ENCODE measurements at regions not wholly inside any gene's neighbourhood (a gene's known extent, or its start where the extent isn't known, plus 50 kb on each side); places are given as distances from the start of the nearest gene placed in this dataset.
"Not testable (repeated sequence)": the region's sequence is repeated elsewhere in the genome, so short reads cannot be mapped to it uniquely, and the experiment has no call there.

DNA sequence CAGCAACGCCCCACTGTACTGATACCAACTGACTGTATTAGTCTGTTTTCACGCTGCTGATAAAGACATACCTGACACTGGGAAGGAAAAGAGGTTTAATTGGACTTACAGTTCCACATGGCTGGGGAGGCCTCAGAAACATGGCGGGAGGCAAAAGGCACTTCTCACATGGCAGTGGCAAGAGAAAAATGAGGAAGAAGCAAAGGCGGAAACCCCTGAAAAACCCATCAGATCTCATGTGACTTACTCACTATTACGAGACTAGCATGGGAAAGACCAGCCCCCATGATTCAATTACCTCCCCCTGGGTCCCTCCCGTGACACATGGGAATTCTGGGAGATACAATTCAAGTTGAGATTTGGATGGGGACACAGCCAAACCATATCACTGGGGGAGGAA, 110.0 kb upstream of the LNX1 start:
- not testable (repeated sequence) for H3K9me3 ChIP-seq (replicated peaks); H3K27ac ChIP-seq; H3K36me3 ChIP-seq

DNA sequence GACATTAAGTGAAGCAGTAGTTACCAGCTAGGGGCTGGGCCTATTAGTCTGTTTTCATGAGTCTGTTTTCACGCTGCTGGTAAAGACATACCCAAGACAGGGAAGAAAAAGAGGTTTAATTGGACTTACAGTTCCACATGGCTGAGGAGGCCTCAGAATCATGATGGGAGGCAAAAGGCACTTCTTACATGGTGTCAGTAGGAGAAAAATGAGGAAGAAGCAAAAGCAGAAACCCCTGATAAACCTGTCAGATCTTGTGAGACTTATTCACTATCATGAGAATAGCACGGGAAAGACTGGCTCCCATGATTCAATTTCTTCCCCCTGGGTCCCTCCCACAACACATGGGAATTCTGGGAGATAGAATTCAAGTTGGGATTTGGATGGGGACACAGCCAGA, 108.0 kb upstream of the LNX1 start:
- H3K9me3 ChIP-seq (replicated peaks); H3K36me3 ChIP-seq; H3K27ac ChIP-seq; DNase-seq (ENCODE audit: low read depth in 1 of 2, low spot score in 2 of 2); H3K4me3 ChIP-seq; H3K27me3 ChIP-seq (replicated peaks): not testable (repeated sequence)
- H3K4me1 ChIP-seq (replicated peaks), result peaks cover 21% of the 10 kb centered on the region

More for the DNA sequence above, 110.0 kb upstream of the LNX1 start:
- H3K27me3 ChIP-seq (replicated peaks); DNase-seq (ENCODE audit: low read depth in 1 of 2, low spot score in 2 of 2); H3K4me3 ChIP-seq: not testable (repeated sequence)
- peaks cover 21% of the 10 kb centered on the region for H3K4me1 ChIP-seq (replicated peaks)

- Histone ChIP-seq H3K27me3 (replicated peaks) (no peaks in the 10 kb centered on the region), H3K4me3 (no peak overlapping the region), H3K9me3 (replicated peaks) (no peaks in the 10 kb centered on the region), H3K4me1 (replicated peaks) (peaks cover 17% of the 10 kb centered on the region), H3K36me3 (no peaks in the 10 kb centered on the region), H3K27ac (no peak overlapping the region)
- no peak for DNase-seq (ENCODE audit: low read depth in 1 of 2, low spot score in 2 of 2)
Measured at GRCh38 chr4:53697016-53697685, 105.9 kb upstream of the LNX1 start.

- H3K27me3 ChIP-seq (replicated peaks), result no peaks in the 10 kb centered on the region
- H3K27ac ChIP-seq, result no peak overlapping the region
- H3K36me3 ChIP-seq, result no peaks in the 10 kb centered on the region
- no peak for DNase-seq (ENCODE audit: low read depth in 1 of 2, low spot score in 2 of 2)
- no peak overlapping the region for H3K4me3 ChIP-seq
- H3K9me3 ChIP-seq (replicated peaks), result no peaks in the 10 kb centered on the region
- peaks cover 14% of the 10 kb centered on the region for H3K4me1 ChIP-seq (replicated peaks)
Measured at GRCh38 chr4:53695540-53696463, 104.5 kb upstream of the LNX1 start.

DNA sequence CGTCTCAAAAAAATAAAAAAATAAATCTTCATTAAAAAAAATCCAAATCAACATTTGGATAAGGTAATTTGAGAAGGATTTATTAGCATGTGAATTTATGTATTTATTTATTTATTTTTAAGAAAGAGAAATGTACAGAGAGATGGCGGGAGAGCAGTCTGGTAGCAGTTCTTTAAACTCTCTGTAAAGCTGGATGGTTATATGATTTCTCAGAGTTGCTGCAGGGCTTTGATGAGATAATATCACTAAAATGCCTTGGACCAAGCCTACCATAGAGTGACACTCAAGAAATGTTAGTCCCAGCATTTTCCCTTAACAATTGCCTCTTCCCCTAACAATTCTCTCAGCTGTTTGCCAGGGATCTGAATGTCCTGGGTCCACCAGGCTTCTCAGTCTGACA, 103.4 kb upstream of the LNX1 start:
- peaks cover 14% of the 10 kb centered on the region for H3K4me1 ChIP-seq (replicated peaks)
- H3K27ac ChIP-seq, result no peak overlapping the region
- no peaks in the 10 kb centered on the region for H3K36me3 ChIP-seq
- H3K4me3 ChIP-seq, result no peak overlapping the region
- H3K9me3 ChIP-seq (replicated peaks), result no peaks in the 10 kb centered on the region
- H3K27me3 ChIP-seq (replicated peaks), result no peaks in the 10 kb centered on the region
- DNase-seq (ENCODE audit: low read depth in 1 of 2, low spot score in 2 of 2), result no peak

DNA sequence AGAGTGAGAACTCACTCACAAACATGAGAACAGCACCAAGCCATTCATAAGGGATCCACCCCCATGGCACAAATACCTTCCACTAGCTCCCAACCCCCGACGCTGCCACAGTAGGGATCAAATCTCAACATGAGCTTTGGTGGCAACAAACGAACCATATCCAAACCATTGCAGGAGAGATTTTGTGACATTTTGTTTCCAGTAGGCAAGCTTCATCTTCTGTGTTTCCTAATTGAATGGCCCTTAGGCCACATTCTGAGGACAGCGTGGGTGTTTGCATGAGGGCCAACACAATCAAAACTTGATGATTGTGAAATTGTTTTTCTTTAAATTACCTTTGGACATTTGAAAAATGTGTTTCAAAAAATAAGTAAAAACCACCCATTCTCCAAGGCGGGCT, 102.6 kb upstream of the LNX1 start:
- Histone ChIP-seq H3K4me1 (replicated peaks) (peaks cover 18% of the 10 kb centered on the region), H3K27me3 (replicated peaks) (no peaks in the 10 kb centered on the region), H3K36me3 (no peaks in the 10 kb centered on the region), H3K9me3 (replicated peaks) (no peaks in the 10 kb centered on the region), H3K4me3 (no peak overlapping the region), H3K27ac (no peak overlapping the region)
- no peak for DNase-seq (ENCODE audit: low read depth in 1 of 2, low spot score in 2 of 2)

DNA sequence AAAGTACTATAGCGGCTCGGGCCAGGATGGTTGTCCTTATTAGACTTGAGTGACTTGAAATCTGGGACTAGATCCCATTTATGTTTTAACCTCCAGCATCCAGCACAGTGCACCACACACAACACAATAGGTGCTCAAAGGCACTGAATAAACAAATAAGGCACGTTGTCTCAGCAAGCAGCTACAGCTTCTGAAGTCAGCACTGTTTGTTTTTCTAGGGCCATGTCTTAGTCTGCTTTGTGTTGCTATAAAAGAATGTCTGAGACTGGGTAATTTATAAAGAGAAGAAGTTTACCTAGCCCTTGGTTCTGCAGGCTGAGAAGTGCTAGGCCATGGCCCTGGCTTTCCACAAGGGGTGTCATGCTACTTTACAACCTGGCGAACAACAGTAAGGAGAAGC, 102.1 kb upstream of the LNX1 start:
- H3K27ac ChIP-seq, result no peak overlapping the region
- H3K36me3 ChIP-seq, result no peaks in the 10 kb centered on the region
- H3K4me1 ChIP-seq (replicated peaks), result peaks cover 22% of the 10 kb centered on the region
- no peaks in the 10 kb centered on the region for H3K9me3 ChIP-seq (replicated peaks)
- H3K4me3 ChIP-seq, result no peak overlapping the region
- DNase-seq (ENCODE audit: low read depth in 1 of 2, low spot score in 2 of 2), result peak; percentile 64 to 81
- H3K27me3 ChIP-seq (replicated peaks), result no peaks in the 10 kb centered on the region

- Histone ChIP-seq H3K36me3 (no peaks in the 10 kb centered on the region), H3K27ac (peak overlapping the region; percentile 55), H3K27me3 (replicated peaks) (no peaks in the 10 kb centered on the region), H3K9me3 (replicated peaks) (no peaks in the 10 kb centered on the region), H3K4me1 (replicated peaks) (peaks cover 33% of the 10 kb centered on the region), H3K4me3 (no peak overlapping the region)
- DNase-seq (ENCODE audit: low read depth in 1 of 2, low spot score in 2 of 2), result peak; percentile 94
Measured at GRCh38 chr4:53688186-53688790, 97.0 kb upstream of the LNX1 start.

- Histone ChIP-seq H3K4me3 (no peak overlapping the region), H3K36me3 (no peaks in the 10 kb centered on the region), H3K27ac (no peak overlapping the region), H3K4me1 (replicated peaks) (peaks cover 40% of the 10 kb centered on the region), H3K9me3 (replicated peaks) (no peaks in the 10 kb centered on the region), H3K27me3 (replicated peaks) (no peaks in the 10 kb centered on the region)
- DNase-seq (ENCODE audit: low read depth in 1 of 2, low spot score in 2 of 2), result no peak
Measured at GRCh38 chr4:53686521-53686920, 95.2 kb upstream of the LNX1 start.

DNA sequence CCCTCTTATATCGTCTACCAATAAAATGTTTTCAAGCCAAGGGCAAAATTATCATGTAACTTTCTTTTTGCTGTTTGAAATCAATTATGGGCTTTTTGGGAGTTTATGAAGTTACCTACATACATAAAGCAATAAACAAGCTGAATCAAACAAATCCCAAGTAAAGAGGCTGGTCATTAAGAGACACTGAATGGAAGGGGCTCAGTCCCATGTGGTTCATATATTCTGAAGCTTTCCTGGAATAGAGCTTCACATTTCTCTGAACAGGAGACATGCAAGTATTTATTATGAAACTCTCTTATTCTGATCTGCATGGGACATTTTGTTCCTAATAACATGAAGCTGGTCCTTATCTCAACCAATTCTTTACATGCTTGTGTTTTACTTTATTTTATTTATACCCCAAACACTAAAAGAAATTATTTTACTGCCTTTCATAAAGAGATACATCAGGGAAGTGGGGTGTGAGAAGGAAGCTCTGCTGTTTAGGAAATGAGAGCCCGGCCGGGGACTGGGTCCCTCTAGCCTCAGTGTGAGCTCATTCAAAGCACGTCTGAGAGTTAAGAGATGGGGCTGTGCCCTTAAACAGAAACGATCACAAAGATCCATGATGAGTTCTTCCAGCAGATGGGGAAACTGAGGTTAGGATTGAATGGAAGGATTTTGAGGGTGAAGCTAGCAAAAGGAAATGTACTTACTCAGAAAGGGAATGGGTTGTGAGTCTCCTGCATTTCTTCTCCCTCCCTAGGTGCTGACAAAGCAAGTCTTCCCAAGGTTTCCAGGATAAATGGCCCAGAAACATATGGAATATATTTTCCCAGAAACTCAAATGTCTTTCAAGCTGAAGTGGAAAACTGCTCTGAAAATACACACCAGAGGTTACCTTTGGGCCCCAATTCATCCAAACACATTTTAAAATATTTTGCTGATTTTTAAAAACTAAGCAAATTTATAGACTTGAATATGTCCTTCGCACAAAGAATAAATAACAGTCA, 93.1 kb upstream of the LNX1 start:
- no peaks in the 10 kb centered on the region for H3K9me3 ChIP-seq (replicated peaks)
- no peak for DNase-seq (ENCODE audit: low read depth in 1 of 2, low spot score in 2 of 2)
- H3K4me1 ChIP-seq (replicated peaks), result peaks cover 46% of the 10 kb centered on the region
- H3K36me3 ChIP-seq, result no peaks in the 10 kb centered on the region
- H3K4me3 ChIP-seq, result no peak overlapping the region
- no peaks in the 10 kb centered on the region for H3K27me3 ChIP-seq (replicated peaks)
- H3K27ac ChIP-seq, result no peak overlapping the region

DNA sequence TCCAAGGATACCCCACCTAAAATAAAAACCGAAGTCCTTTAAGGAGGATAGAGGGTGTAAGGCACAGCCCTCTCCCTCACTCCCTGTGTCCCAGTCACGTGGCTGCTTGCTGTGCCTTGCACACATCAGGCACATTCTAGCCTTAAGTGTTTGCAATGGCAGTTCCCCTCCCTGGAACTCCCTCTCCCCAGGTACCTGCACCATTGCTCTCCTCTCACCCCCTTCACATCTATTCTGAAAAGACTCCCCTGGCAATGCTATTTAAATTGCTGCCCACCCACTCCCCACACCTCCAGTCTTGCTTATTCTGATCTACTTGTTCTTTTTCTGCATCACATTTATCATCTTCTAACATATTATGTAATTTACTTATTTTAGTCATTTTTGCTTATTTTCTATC, 91.6 kb upstream of the LNX1 start:
- H3K27me3 ChIP-seq (replicated peaks), result no peaks in the 10 kb centered on the region
- peaks cover 34% of the 10 kb centered on the region for H3K4me1 ChIP-seq (replicated peaks)
- no peak overlapping the region for H3K27ac ChIP-seq

GRCh38 chr4:53682196-53682595, 90.9 kb upstream of the LNX1 start:
- no peak overlapping the region for H3K27ac ChIP-seq
- H3K27me3 ChIP-seq (replicated peaks), result no peaks in the 10 kb centered on the region
- no peaks in the 10 kb centered on the region for H3K9me3 ChIP-seq (replicated peaks)
- no peak overlapping the region for H3K4me3 ChIP-seq
- H3K4me1 ChIP-seq (replicated peaks), result peaks cover 27% of the 10 kb centered on the region
- H3K36me3 ChIP-seq, result no peaks in the 10 kb centered on the region
- peak in 1 of 2 experiments; percentile 26 for DNase-seq (ENCODE audit: low read depth in 1 of 2, low spot score in 2 of 2)

More for the DNA sequence above, 91.6 kb upstream of the LNX1 start:
- Histone ChIP-seq H3K9me3 (replicated peaks) (no peaks in the 10 kb centered on the region), H3K36me3 (no peaks in the 10 kb centered on the region), H3K4me3 (no peak overlapping the region)
- no peak for DNase-seq (ENCODE audit: low read depth in 1 of 2, low spot score in 2 of 2)

GRCh38 chr4:53680598-53680997, 89.3 kb upstream of the LNX1 start:
- Histone ChIP-seq H3K36me3 (no peaks in the 10 kb centered on the region), H3K27me3 (replicated peaks) (no peaks in the 10 kb centered on the region), H3K4me1 (replicated peaks) (peaks cover 17% of the 10 kb centered on the region), H3K9me3 (replicated peaks) (no peaks in the 10 kb centered on the region), H3K4me3 (no peak overlapping the region), H3K27ac (no peak overlapping the region)
- no peak for DNase-seq (ENCODE audit: low read depth in 1 of 2, low spot score in 2 of 2)
